ENCODE measurements at regions not wholly inside any gene's neighbourhood (a gene's known extent, or its start where the extent isn't known, plus 50 kb on each side); places are given as distances from the start of the nearest gene placed in this dataset.

DNA sequence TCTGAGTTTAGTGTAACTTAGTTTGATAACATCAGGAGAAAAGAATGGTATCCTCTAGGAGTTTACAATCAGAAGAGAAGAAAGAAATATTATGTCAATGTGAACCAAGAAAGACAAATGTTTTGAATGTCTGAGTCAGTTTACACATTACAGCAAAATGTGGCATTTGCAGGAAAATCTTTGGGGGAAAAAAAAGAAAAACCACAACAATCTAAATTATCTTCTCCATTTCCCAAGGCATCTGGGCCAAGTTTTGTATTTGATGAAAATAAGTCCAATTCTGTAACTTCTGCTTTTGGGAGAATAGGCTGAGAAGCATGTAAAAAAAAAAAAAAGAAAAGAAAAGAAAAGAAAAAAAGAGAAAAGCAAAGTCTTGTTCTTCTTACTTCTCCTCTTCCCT, 58.8 kb upstream of the FLRT2 start:
- TF ChIP-seq, protein P1, sequence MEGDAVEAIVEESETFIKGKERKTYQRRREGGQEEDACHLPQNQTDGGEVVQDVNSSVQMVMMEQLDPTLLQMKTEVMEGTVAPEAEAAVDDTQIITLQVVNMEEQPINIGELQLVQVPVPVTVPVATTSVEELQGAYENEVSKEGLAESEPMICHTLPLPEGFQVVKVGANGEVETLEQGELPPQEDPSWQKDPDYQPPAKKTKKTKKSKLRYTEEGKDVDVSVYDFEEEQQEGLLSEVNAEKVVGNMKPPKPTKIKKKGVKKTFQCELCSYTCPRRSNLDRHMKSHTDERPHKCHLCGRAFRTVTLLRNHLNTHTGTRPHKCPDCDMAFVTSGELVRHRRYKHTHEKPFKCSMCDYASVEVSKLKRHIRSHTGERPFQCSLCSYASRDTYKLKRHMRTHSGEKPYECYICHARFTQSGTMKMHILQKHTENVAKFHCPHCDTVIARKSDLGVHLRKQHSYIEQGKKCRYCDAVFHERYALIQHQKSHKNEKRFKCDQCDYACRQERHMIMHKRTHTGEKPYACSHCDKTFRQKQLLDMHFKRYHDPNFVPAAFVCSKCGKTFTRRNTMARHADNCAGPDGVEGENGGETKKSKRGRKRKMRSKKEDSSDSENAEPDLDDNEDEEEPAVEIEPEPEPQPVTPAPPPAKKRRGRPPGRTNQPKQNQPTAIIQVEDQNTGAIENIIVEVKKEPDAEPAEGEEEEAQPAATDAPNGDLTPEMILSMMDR (IDR thresholded peaks at IDR 0.05; ENCODE audit: poor library complexity, severe bottlenecking) = no peak
- no peak for TF ChIP-seq EP300 (conservative IDR thresholded peaks at IDR 0.05; ENCODE audit: poor library complexity, severe bottlenecking)
- no peak for TF ChIP-seq MXI1 (conservative IDR thresholded peaks at IDR 0.05; ENCODE audit: poor library complexity, severe bottlenecking)
- no peak for TF ChIP-seq EZH2 (IDR thresholded peaks at IDR 0.05; ENCODE audit: borderline replicate concordance, insufficient read depth, low read length, poor library complexity, severe bottlenecking)
- TF ChIP-seq RAD21 (conservative IDR thresholded peaks at IDR 0.05) = no peak
- TF ChIP-seq TAF1 (IDR thresholded peaks at IDR 0.05; ENCODE audit: low read depth) = no peak
- TF ChIP-seq, protein P2, sequence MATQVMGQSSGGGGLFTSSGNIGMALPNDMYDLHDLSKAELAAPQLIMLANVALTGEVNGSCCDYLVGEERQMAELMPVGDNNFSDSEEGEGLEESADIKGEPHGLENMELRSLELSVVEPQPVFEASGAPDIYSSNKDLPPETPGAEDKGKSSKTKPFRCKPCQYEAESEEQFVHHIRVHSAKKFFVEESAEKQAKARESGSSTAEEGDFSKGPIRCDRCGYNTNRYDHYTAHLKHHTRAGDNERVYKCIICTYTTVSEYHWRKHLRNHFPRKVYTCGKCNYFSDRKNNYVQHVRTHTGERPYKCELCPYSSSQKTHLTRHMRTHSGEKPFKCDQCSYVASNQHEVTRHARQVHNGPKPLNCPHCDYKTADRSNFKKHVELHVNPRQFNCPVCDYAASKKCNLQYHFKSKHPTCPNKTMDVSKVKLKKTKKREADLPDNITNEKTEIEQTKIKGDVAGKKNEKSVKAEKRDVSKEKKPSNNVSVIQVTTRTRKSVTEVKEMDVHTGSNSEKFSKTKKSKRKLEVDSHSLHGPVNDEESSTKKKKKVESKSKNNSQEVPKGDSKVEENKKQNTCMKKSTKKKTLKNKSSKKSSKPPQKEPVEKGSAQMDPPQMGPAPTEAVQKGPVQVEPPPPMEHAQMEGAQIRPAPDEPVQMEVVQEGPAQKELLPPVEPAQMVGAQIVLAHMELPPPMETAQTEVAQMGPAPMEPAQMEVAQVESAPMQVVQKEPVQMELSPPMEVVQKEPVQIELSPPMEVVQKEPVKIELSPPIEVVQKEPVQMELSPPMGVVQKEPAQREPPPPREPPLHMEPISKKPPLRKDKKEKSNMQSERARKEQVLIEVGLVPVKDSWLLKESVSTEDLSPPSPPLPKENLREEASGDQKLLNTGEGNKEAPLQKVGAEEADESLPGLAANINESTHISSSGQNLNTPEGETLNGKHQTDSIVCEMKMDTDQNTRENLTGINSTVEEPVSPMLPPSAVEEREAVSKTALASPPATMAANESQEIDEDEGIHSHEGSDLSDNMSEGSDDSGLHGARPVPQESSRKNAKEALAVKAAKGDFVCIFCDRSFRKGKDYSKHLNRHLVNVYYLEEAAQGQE (IDR thresholded peaks at IDR 0.05; ENCODE audit: borderline replicate concordance) = no peak
